Ovary (tissue), 3 donors: ENCODE measurements at regions not wholly inside any gene's neighbourhood (a gene's known extent, or its start where the extent isn't known, plus 50 kb on each side); places are given as distances from the start of the nearest gene placed in this dataset.

Source experiments
- CTCF ChIP-seq, 3 donors: fragments of 450-650 bp in 2 of 3; fragments of 200-600 bp in 1 of 3; IDR thresholded peaks; one replicate each; pipeline versions ENCODE4 v1.5.1 to v1.8.0; 2016 to 2022; ENCODE audit warnings: antibody characterized with exemption in 3 of 3, mild to moderate bottlenecking in 1 of 3
- EP300 ChIP-seq: sonication (generic); formaldehyde crosslinking; IDR thresholded peaks from one replicate; pipeline ENCODE4 v1.6.1; 2017; ENCODE audit warnings: antibody characterized with exemption
- donor health status: DM: no; HTN: no; CAD: no.

DNA sequence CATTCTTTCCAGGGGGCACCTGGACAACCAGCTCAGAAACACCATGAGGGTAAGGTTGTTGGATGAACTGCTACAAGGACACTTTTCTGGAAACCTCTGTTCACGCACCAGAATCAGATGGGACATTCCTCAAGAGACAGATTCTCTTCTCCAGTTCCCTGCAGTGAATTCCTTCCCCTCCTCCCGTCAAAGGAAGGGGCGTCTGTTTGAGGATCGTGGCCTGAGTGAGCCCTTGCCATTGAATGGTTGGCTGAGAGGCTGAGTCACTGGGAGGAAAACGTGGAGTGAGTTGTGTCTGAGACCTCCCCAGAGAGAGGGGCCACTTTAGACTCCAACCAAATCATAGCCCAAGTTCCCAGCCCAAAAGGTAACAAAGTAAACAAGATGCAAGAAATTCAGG is 79.4 kb upstream of the ZNF507 start:
- TF ChIP-seq CTCF (IDR thresholded peaks at IDR 0.05): no peak
- no peak for TF ChIP-seq EP300
